OCI-LY1 (cell line): ENCODE measurements at regions not wholly inside any gene's neighbourhood (a gene's known extent, or its start where the extent isn't known, plus 50 kb on each side); places are given as distances from the start of the nearest gene placed in this dataset.

ENCODE experiments used
- H2AFZ ChIP-seq: fragments of 200-600 bp; sonication (generic), shearing (Covaris generic); 2 replicates; pipeline ENCODE4 v1.6.0; 2014; ENCODE audit warnings: antibody characterized with exemption, mild to moderate bottlenecking, low read length
- H3F3A ChIP-seq: fragments of 200-600 bp; sonication (generic), shearing (Covaris generic); 2 replicates; pipeline ENCODE4 v1.6.0; 2014; ENCODE audit warnings: mild to moderate bottlenecking, antibody characterized with exemption, low read length, moderate library complexity; ENCODE audit not compliant: insufficient read depth
- H3K27ac ChIP-seq: fragments of 200-600 bp; sonication (generic); 2 replicates; pipeline ENCODE4 v1.5.1; 2014; ENCODE audit warnings: low read length, mixed run types, mild to moderate bottlenecking, low read depth; ENCODE audit not compliant: poor library complexity, severe bottlenecking
- H3K27me3 ChIP-seq: fragments of 200-600 bp; sonication (generic); 2 replicates; pipeline ENCODE4 v1.6.0; 2014; ENCODE audit warnings: antibody characterized with exemption, mild to moderate bottlenecking, low read length, moderate library complexity; ENCODE audit not compliant: insufficient read depth
- H3K36me3 ChIP-seq: fragments of 200-600 bp; sonication (generic); 2 replicates; pipeline ENCODE4 v1.6.1; 2014; ENCODE audit warnings: mild to moderate bottlenecking, antibody characterized with exemption, low read length, moderate library complexity, mixed read lengths; ENCODE audit not compliant: insufficient read depth
- H3K4me1 ChIP-seq: fragments of 200-600 bp; sonication (generic); 2 replicates; pipeline ENCODE4 v1.5.1; 2014; ENCODE audit warnings: mild to moderate bottlenecking, low read length, moderate library complexity; ENCODE audit not compliant: insufficient read depth, severe bottlenecking
- H3K4me2 ChIP-seq: fragments of 200-600 bp; sonication (generic), shearing (Covaris generic); 2 replicates; pipeline ENCODE4 v1.6.1; 2014; ENCODE audit warnings: low read length
- H3K4me3 ChIP-seq: fragments of 200-600 bp; sonication (generic); 2 replicates; pipeline ENCODE4 v1.5.1; 2014; ENCODE audit warnings: low read length, low read depth, mild to moderate bottlenecking, mixed read lengths; ENCODE audit not compliant: poor library complexity, severe bottlenecking
- H3K79me2 ChIP-seq: fragments of 200-600 bp; shearing (Covaris generic); 2 replicates; pipeline ENCODE4 v1.6.1; 2016; ENCODE audit warnings: mixed run types, low read length, mixed read lengths; ENCODE audit not compliant: insufficient read depth
- H3K9ac ChIP-seq: fragments of 200-600 bp; sonication (generic), shearing (Covaris generic); 2 replicates; pipeline ENCODE4 v1.6.1; 2014; ENCODE audit warnings: mild to moderate bottlenecking, low read length, mixed read lengths
- H3K9me2 ChIP-seq: fragments of 200-600 bp; sonication (generic), shearing (Covaris generic); 2 replicates; pipeline ENCODE4 v1.6.1; 2014; ENCODE audit warnings: low read depth, mild to moderate bottlenecking, low read length, mixed read lengths
- H3K9me3 ChIP-seq: fragments of 200-600 bp; shearing (Covaris generic); 2 replicates; pipeline ENCODE4 v1.6.1; 2014; ENCODE audit warnings: low read length, mixed read lengths
- H4K20me1 ChIP-seq: fragments of 200-600 bp; sonication (generic), shearing (Covaris generic); 2 replicates; pipeline ENCODE4 v1.6.0; 2016; ENCODE audit warnings: mild to moderate bottlenecking, low read length; ENCODE audit not compliant: insufficient read depth
- CTCF ChIP-seq: fragments of 200-600 bp; sonication (generic), shearing (Covaris generic); IDR thresholded peaks from 2 replicates; pipeline ENCODE4 v1.5.1; 2017; ENCODE audit warnings: mild to moderate bottlenecking, antibody characterized with exemption, low read length, moderate library complexity, mixed read lengths
- EZH2 ChIP-seq: fragments of 200-600 bp; sonication (generic), shearing (Covaris generic); IDR thresholded peaks from 2 replicates; pipeline ENCODE4 v1.8.0; 2017; ENCODE audit warnings: borderline replicate concordance, mixed run types, mild to moderate bottlenecking, antibody characterized with exemption, low read length, moderate library complexity, mixed read lengths

- Histone ChIP-seq H3K4me1 (no peaks in the 10 kb centered on the region), H3K9ac (no peak overlapping the region), H3K36me3 (no peaks in the 10 kb centered on the region), H3K4me3 (no peak overlapping the region), H3K9me3 (no peaks in the 10 kb centered on the region), H3K27ac (no peak overlapping the region), H3K27me3 (no peaks in the 10 kb centered on the region), H4K20me1 (no peaks in the 10 kb centered on the region), H3K9me2 (no peaks in the 10 kb centered on the region), H3F3A (no peaks in the 10 kb centered on the region), H3K79me2 (no peaks in the 10 kb centered on the region), H3K4me2 (no peak overlapping the region), H2AFZ (no peak overlapping the region)
- no peak for TF ChIP-seq EZH2
- TF ChIP-seq CTCF: no peak
Observed at GRCh38 chr5:52607227-52607824, 180.4 kb upstream of the ITGA1 start.

DNA sequence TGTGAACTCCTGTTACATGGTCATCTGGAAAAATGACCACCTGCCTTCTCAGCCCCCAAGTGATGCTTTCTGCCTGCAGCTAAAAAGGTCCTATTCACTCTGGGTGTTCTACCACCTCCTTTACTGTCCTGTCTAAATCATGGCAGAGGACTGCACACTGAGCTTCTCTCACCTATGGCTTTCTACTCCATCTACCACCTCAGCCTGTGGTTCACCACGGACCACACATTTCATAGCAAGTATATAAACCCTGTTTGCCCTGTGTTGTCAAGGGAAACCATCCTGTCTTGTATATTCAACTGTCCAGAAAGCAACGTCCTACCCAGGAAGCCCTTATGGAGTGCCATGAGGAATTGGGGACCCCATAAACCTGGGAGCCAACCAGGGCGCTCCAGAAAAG, 167.4 kb upstream of the ITGA1 start:
- no peak for TF ChIP-seq CTCF
- TF ChIP-seq EZH2: no peak
- H3K27me3 ChIP-seq: no peaks in the 10 kb centered on the region

GRCh38 chr5:52623291-52623690, 164.4 kb upstream of the ITGA1 start:
- Histone ChIP-seq H3F3A (no peaks in the 10 kb centered on the region), H3K4me2 (no peak overlapping the region), H3K4me1 (no peaks in the 10 kb centered on the region), H3K9me3 (no peaks in the 10 kb centered on the region), H3K79me2 (no peaks in the 10 kb centered on the region), H3K27me3 (no peaks in the 10 kb centered on the region), H3K36me3 (no peaks in the 10 kb centered on the region), H2AFZ (no peak overlapping the region), H4K20me1 (no peaks in the 10 kb centered on the region), H3K4me3 (no peak overlapping the region), H3K9ac (no peak overlapping the region), H3K27ac (no peak overlapping the region), H3K9me2 (no peaks in the 10 kb centered on the region)
- TF ChIP-seq EZH2 (no peak), CTCF (no peak)

More for the DNA sequence above, 167.4 kb upstream of the ITGA1 start:
- H3K4me1 ChIP-seq: no peaks in the 10 kb centered on the region
- H3K36me3 ChIP-seq: no peaks in the 10 kb centered on the region
- H3K9me3 ChIP-seq: no peaks in the 10 kb centered on the region
- no peak overlapping the region for H3K4me3 ChIP-seq
- H4K20me1 ChIP-seq: no peaks in the 10 kb centered on the region
- no peaks in the 10 kb centered on the region for H3F3A ChIP-seq
- no peak overlapping the region for H3K4me2 ChIP-seq
- H3K9me2 ChIP-seq: no peaks in the 10 kb centered on the region
- H3K79me2 ChIP-seq: no peaks in the 10 kb centered on the region
- H3K9ac ChIP-seq: no peak overlapping the region
- no peak overlapping the region for H3K27ac ChIP-seq
- no peak overlapping the region for H2AFZ ChIP-seq
